GM21526 (cell line): ENCODE measurements at regions not wholly inside any gene's neighbourhood (a gene's known extent, or its start where the extent isn't known, plus 50 kb on each side); places are given as distances from the start of the nearest gene placed in this dataset.
"Not testable (repeated sequence)": the region's sequence is repeated elsewhere in the genome, so short reads cannot be mapped to it uniquely, and the experiment has no call there.

Source experiments
- ATAC-seq: cut with Tn5 transposase; IDR thresholded peaks from one replicate; pipeline ENCODE4 v1.9.1; 2021; ENCODE audit warnings: moderate library complexity; ENCODE audit not compliant: unreplicated experiment, low FRiP score

DNA sequence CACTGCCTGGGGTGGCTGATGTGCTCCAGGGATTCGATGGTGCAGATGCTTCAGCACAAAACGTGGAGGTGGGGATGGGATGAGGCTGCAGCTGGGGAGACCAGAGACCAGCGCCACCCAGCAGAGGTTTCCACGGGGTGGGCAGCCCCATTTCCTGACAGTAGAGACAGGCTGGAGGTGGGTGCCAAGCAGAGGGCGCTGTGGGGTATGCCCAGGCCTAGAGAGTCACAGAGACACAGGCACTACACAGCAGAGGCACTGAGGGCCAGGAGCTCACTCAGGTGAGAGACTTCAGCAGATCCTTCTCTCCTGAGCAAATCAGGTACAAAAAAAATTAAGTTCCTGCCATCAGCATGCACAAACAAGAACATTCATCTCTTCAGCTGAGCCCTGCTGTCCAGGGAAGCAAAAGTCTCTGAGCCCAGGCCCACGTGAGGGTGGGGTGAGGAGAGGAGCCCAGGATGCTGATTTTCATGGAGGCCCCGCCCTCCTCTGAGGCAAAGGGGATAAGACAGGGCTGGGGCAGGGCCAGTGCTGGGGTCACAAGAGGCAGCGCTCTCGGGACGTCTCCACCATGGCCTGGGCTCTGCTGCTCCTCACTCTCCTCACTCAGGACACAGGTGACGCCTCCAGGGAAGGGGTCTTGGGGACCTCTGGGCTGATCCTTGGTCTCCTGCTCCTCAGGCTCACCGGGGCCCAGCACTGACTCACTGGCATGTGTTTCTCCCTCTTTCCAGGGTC, 53.1 kb downstream of the GGTLC2 start:
- no peak for ATAC-seq

DNA sequence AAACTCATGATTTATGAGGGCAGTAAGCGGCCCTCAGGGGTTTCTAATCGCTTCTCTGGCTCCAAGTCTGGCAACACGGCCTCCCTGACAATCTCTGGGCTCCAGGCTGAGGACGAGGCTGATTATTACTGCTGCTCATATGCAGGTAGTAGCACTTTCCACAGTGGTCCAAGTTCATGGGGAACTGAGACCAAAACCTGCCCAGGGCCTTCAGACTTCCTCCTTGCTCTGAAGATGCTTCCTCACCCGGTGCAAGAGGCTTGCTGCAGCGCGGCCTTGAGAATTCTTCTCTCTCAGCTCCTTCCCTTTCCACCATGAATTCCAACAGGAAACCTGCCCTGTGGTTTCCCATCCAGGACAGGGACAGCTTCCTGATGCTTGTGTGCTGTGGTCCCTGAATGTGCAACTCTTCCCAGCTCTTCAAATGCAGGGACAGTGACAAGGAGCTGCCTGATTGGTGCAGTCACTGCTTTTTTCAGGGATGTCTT, 53.9 kb downstream of the GGTLC2 start:
- no peak for ATAC-seq

DNA sequence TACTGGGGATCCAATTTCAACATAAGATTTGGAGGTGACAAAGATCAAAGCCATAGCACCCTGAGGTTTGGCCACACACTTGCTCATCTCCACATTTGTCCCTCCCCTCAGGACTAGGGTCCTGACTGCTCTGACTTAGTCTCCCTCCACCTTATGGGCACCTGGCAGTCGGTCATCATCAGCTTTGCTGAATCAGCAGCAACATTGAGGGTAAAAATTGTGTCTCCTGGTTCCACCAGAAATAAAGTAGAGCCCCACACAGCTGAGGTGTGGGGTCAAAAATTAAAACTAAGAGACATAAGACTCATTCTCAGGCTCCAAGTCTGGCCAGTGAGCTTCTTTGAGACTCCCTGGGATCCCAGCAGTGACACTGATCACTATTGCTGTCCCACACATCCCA, 56.2 kb downstream of the GGTLC2 start:
- no peak for ATAC-seq

DNA sequence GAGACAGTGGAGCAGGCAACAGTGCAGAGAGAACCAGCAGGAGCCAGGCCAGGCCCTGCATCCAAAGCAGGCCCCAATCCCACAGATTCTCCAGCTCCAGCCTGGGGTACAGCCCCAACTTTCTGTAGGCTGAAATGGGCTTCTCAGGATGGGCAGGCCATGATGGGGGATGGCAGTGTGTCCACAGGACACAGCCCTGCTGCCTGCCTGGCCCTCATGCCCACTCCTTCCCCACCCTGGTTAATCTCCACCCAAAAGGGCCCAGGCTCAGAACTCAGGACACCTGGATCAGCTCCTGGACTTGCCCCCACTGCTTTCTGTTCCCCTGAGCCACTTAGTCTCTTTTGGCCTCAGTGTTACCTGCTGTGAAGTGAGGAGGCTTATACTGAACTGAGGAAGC, 57.1 kb downstream of the GGTLC2 start:
- ATAC-seq: not testable (repeated sequence)

DNA sequence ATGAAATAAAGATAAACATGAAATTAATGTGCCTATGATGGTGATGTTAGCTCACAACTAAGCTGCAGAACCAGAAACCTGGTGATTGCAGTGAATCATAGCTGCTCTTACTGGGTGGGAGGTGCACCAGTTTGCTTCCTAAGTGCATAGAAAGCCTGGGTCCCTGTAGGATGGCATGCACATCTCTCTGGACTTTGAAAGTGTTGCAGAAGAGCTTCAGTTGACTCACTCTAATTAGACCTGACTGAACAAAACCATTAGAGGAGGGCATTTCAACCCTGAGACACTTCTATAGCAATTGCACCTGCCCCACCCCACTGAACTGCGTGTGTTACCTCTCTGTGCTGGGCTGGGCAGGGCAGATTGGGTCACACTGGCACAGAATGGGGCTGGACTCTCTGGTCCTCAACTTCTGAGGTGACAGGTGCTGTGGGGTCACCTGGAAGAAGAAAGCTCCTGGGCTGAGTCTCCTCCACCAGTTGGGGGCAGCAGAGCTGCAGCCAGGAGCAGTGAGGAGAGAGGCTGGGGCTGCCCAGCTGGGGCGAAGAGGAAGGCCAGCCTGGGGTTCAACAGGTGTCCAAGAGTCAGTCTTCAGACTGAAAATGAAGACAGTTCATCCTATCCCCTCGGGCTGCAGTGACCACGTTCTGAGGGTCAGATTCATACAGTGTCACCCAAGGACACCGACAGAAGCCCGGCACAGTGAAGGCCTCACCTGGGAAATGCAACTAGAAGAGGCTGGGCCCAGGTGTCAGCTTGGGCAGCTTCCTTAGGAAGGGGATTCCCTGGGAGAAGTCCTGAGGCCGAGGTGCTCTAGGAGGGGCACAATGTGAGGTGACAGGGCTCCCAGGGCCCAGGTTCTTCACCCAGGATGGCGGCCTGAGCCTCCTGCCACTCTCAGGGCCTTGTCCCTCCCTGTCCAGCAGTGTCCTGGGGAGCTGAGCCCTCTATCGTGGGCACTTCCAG, 58.1 kb downstream of the GGTLC2 start:
- ATAC-seq: no peak

GRCh38 chr22:22703203-22703570, 58.8 kb downstream of the GGTLC2 start:
- no peak for ATAC-seq

GRCh38 chr22:22703715-22704114, 59.3 kb downstream of the GGTLC2 start:
- ATAC-seq: no peak

- no peak for ATAC-seq
Observed at GRCh38 chr22:22704156-22704946, 59.9 kb downstream of the GGTLC2 start.

GRCh38 chr22:22705328-22706100, 61.1 kb downstream of the GGTLC2 start:
- ATAC-seq: no peak

DNA sequence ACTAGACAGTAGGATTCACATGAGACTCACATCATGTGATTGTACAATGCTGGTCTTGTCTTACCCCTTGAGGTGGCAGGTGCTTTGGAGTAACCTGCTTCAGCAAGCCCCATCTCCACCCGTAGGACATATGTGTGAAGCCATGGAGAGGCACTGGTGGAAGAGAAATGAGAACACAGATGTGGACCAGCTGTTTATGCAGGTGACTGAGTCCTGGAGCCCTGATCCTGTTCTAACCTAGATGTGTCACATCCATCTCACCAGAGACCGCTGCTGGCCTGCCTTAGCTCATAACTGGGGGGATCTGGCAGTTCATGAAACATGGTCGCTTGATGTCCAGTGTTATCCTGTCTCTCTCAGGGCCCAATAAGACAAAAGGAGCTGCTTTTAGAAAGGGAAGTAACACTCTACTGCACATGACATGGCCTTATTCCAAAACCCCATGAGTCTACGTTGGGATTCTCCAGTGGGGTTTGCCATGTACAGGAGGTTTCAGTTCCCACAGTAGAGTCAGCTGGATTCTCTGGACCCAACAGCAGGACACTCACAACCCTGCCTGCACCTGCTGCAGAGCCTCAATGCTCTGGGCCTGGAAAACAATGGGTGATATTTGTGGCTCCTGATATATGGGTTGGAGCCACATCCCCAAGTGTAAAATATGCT, 62.0 kb downstream of the GGTLC2 start:
- no peak for ATAC-seq

- ATAC-seq: no peak
Observed at GRCh38 chr22:22709719-22710445, 65.5 kb downstream of the GGTLC2 start.

DNA sequence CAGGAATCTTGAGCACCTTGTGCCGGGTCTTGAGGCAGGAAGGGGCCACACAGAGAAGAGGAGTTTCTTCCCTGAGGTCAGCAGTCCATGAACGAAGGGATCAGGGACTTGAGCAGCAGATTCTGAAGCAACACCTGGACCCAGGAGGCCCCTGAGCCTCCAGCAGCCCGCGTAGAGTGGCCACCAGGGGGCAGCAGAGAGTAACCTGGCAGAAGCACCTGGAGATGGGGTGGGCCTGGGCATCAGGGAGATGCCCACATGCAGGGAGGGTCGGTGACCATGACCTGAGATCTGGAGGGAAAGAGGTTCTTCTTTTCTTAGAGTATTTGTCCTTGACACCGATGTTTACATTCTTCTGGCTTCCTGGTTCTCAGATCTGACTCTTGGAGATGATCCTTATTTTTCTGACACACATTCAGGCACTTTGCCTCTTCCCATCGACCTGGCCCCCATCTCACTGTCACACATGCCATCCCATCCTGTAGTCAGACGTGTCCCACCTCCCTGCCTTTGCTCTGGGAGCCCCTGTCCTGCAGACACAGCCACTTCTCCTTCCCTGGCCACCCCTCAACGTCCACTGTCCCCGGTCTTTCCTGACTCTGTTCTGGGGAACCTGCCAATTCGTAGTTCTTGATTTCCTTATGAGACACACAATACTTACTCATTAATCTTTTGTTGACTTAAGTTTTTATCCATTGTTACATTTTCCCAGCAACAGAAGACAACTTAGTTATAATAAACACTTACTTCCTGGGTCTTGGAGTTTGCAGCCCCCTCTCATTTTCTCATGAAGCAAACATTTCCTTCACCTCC, 66.5 kb downstream of the GGTLC2 start:
- no peak for ATAC-seq

DNA sequence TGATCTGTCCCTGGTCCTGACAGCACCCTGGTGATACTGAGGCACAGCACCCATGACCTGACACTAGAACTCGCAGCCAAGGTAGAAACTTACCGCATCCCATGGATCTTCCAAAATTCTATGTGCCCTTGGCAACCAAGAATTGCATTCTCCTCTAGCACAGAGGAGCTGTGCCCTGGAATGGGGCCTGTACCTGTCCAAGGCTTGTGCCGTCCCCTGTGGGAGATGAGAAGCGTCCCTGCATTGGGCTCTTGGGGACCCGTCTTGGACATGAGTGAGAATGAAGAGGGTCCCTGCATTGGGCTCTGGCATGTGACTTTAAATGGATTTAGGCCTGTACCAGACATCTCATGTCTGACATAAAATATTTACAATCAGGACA, 67.1 kb downstream of the GGTLC2 start:
- no peak for ATAC-seq

GRCh38 chr22:22712092-22712658, 67.8 kb downstream of the GGTLC2 start:
- no peak for ATAC-seq

GRCh38 chr22:22712666-22713365, 68.4 kb downstream of the GGTLC2 start:
- no peak for ATAC-seq

- no peak for ATAC-seq
Observed at GRCh38 chr22:22713416-22713815, 69.0 kb downstream of the GGTLC2 start.
